ENCODE measurements at regions not wholly inside any gene's neighbourhood (a gene's known extent, or its start where the extent isn't known, plus 50 kb on each side); places are given as distances from the start of the nearest gene placed in this dataset.

GRCh38 chr1:200290010-200290685, 119.7 kb downstream of the ZNF281 start:
- H3K4me2 ChIP-seq (ENCODE audit: low read length) = no peak overlapping the region
- H2AFZ ChIP-seq (ENCODE audit: low read depth, low read length) = no peak overlapping the region

DNA sequence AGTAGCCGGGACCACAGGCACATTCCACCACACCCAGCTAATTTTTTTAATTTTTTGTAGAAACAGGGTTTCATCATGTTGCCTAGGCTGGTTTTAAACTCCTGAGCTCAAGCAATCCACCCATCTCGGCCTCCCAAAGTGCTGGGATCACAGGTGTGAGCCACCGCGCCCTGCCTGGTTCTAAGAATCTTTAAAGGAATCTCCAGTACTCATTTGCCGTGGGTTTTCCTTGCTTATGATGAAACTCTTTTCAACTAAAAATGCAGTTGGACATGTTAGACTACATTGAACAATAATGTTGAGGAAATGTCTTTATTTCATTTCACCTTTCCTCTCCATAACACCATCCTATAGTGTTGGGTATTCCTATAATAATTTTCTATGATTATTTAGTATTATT, 121.6 kb downstream of the ZNF281 start:
- H3K79me2 ChIP-seq (replicated peaks; ENCODE audit: insufficient read depth, low read length) = no peaks in the 10 kb centered on the region
- H4K20me1 ChIP-seq (ENCODE audit: insufficient read depth) = no peaks in the 10 kb centered on the region
- no peak overlapping the region for H2AFZ ChIP-seq (ENCODE audit: low read depth, low read length)
- no peaks in the 10 kb centered on the region for H3K9me2 ChIP-seq (ENCODE audit: insufficient read depth, low read length)
- no peaks in the 10 kb centered on the region for H3F3A ChIP-seq (ENCODE audit: insufficient read depth, low read length, poor library complexity, severe bottlenecking)
- no peaks in the 10 kb centered on the region for H3K27me3 ChIP-seq (ENCODE audit: insufficient read depth, low read depth, low read length)
- H3K9me3 ChIP-seq (ENCODE audit: low read length) = no peaks in the 10 kb centered on the region
- H3K9ac ChIP-seq (ENCODE audit: low read length) = no peak overlapping the region
- no peaks in the 10 kb centered on the region for H3K36me3 ChIP-seq (ENCODE audit: insufficient read depth, low read length)
- no peak overlapping the region for H3K4me3 ChIP-seq (ENCODE audit: low read length)
- no peak overlapping the region for H3K27ac ChIP-seq (ENCODE audit: low read length)
- no peak overlapping the region for H3K4me2 ChIP-seq (ENCODE audit: low read length)
- TF ChIP-seq POLR2AphosphoS5 (IDR thresholded peaks at IDR 0.05) (no peak), SMC3 (conservative IDR thresholded peaks at IDR 0.05; ENCODE audit: poor library complexity) (no peak), EP300 (conservative IDR thresholded peaks at IDR 0.05; ENCODE audit: poor library complexity, severe bottlenecking) (no peak), RAD21 (conservative IDR thresholded peaks at IDR 0.05) (no peak), TAF1 (IDR thresholded peaks at IDR 0.05; ENCODE audit: low read depth) (no peak), EZH2 (IDR thresholded peaks at IDR 0.05; ENCODE audit: borderline replicate concordance, insufficient read depth, low read length, poor library complexity, severe bottlenecking) (no peak)
- TF ChIP-seq, protein P1, sequence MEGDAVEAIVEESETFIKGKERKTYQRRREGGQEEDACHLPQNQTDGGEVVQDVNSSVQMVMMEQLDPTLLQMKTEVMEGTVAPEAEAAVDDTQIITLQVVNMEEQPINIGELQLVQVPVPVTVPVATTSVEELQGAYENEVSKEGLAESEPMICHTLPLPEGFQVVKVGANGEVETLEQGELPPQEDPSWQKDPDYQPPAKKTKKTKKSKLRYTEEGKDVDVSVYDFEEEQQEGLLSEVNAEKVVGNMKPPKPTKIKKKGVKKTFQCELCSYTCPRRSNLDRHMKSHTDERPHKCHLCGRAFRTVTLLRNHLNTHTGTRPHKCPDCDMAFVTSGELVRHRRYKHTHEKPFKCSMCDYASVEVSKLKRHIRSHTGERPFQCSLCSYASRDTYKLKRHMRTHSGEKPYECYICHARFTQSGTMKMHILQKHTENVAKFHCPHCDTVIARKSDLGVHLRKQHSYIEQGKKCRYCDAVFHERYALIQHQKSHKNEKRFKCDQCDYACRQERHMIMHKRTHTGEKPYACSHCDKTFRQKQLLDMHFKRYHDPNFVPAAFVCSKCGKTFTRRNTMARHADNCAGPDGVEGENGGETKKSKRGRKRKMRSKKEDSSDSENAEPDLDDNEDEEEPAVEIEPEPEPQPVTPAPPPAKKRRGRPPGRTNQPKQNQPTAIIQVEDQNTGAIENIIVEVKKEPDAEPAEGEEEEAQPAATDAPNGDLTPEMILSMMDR (IDR thresholded peaks at IDR 0.05; ENCODE audit: poor library complexity, severe bottlenecking) = no peak

More at GRCh38 chr1:200290010-200290685, 119.7 kb downstream of the ZNF281 start:
- Histone ChIP-seq H3K9ac (ENCODE audit: low read length) (no peak overlapping the region), H4K20me1 (ENCODE audit: insufficient read depth) (no peaks in the 10 kb centered on the region), H3K4me3 (ENCODE audit: low read length) (no peak overlapping the region), H3K36me3 (ENCODE audit: insufficient read depth, low read length) (no peaks in the 10 kb centered on the region), H3K27ac (ENCODE audit: low read length) (no peak overlapping the region), H3K27me3 (ENCODE audit: insufficient read depth, low read depth, low read length) (no peaks in the 10 kb centered on the region), H3K9me3 (ENCODE audit: low read length) (no peaks in the 10 kb centered on the region), H3K79me2 (replicated peaks; ENCODE audit: insufficient read depth, low read length) (no peaks in the 10 kb centered on the region), H3K9me2 (ENCODE audit: insufficient read depth, low read length) (no peaks in the 10 kb centered on the region), H3F3A (ENCODE audit: insufficient read depth, low read length, poor library complexity, severe bottlenecking) (no peaks in the 10 kb centered on the region)
- no peak for TF ChIP-seq REST (IDR thresholded peaks at IDR 0.05; ENCODE audit: borderline replicate concordance)
- TF ChIP-seq MXI1 (conservative IDR thresholded peaks at IDR 0.05; ENCODE audit: poor library complexity, severe bottlenecking) = no peak
- no peak for TF ChIP-seq EP300 (conservative IDR thresholded peaks at IDR 0.05; ENCODE audit: poor library complexity, severe bottlenecking)
- TF ChIP-seq, protein P1 (IDR thresholded peaks at IDR 0.05; ENCODE audit: poor library complexity, severe bottlenecking) = no peak
- no peak for TF ChIP-seq SMC3 (conservative IDR thresholded peaks at IDR 0.05; ENCODE audit: poor library complexity)
- no peak for TF ChIP-seq POLR2AphosphoS5 (IDR thresholded peaks at IDR 0.05)
- no peak for TF ChIP-seq RAD21 (conservative IDR thresholded peaks at IDR 0.05)
- TF ChIP-seq EZH2 (IDR thresholded peaks at IDR 0.05; ENCODE audit: borderline replicate concordance, insufficient read depth, low read length, poor library complexity, severe bottlenecking) = no peak
- TF ChIP-seq TAF1 (IDR thresholded peaks at IDR 0.05; ENCODE audit: low read depth) = no peak

Data from neural cell (in vitro differentiated cells).